Endodermal cell (in vitro differentiated cells): ENCODE measurements at regions not wholly inside any gene's neighbourhood (a gene's known extent, or its start where the extent isn't known, plus 50 kb on each side); places are given as distances from the start of the nearest gene placed in this dataset.

Experiments used
- DNase-seq: peaks from one replicate; pipeline ENCODE4 v3.0.0-alpha.2; 2017
- H3K27ac ChIP-seq: 2 replicates; pipeline ENCODE4 v1.5.1; 2013; ENCODE audit warnings: mild to moderate bottlenecking, low read depth, low read length, moderate library complexity
- H3K27me3 ChIP-seq: 2 replicates; pipeline ENCODE4 v1.6.1; 2013; ENCODE audit warnings: mild to moderate bottlenecking, low read length, moderate library complexity; ENCODE audit not compliant: insufficient read depth, control insufficient read depth, poor library complexity, severe bottlenecking
- H3K36me3 ChIP-seq: 2 replicates; pipeline ENCODE4 v1.7.0; 2013; ENCODE audit warnings: mild to moderate bottlenecking, low read length, moderate library complexity; ENCODE audit not compliant: control insufficient read depth, insufficient read depth
- H3K4me1 ChIP-seq: one replicate; pipeline ENCODE4 v1.7.0; 2013; ENCODE audit warnings: low read length; ENCODE audit not compliant: control insufficient read depth, insufficient read depth
- H3K4me3 ChIP-seq: 2 replicates; pipeline ENCODE4 v1.5.1; 2013; ENCODE audit warnings: mild to moderate bottlenecking, low read length, moderate library complexity
- H3K9ac ChIP-seq: 2 replicates; pipeline ENCODE4 v1.6.1; 2013; ENCODE audit warnings: mild to moderate bottlenecking, low read length, moderate library complexity; ENCODE audit not compliant: poor library complexity, severe bottlenecking; ENCODE audit errors: extremely low read depth
- H3K9me3 ChIP-seq: 2 replicates; pipeline ENCODE4 v1.6.1; 2013; ENCODE audit warnings: mild to moderate bottlenecking, low read length, moderate library complexity; ENCODE audit not compliant: control insufficient read depth
- H3K27ac Mint-ChIP-seq: 2 replicates; pipeline ENCODE4 v1.8.0; 2020; ENCODE audit warnings: mixed read lengths
- H3K27me3 Mint-ChIP-seq: 2 replicates; pipeline ENCODE4 v1.8.0; 2021; ENCODE audit warnings: mild to moderate bottlenecking, mixed read lengths; ENCODE audit not compliant: insufficient read depth
- H3K36me3 Mint-ChIP-seq: 2 replicates; pipeline ENCODE4 v1.8.0; 2020; ENCODE audit warnings: low read depth, mixed read lengths
- H3K4me1 Mint-ChIP-seq: 2 replicates; pipeline ENCODE4 v1.8.0; 2020; ENCODE audit warnings: mixed read lengths
- H3K4me3 Mint-ChIP-seq: 2 replicates; pipeline ENCODE4 v1.8.0; 2020; ENCODE audit warnings: mild to moderate bottlenecking, moderate library complexity, mixed read lengths
- H3K9me3 Mint-ChIP-seq: 2 replicates; pipeline ENCODE4 v1.8.0; 2020; ENCODE audit warnings: mild to moderate bottlenecking, mixed read lengths
- CTCF ChIP-seq: fragments of 200-600 bp; sonication (generic); conservative IDR thresholded peaks from 2 replicates; pipeline ENCODE4 v1.5.0; 2021; ENCODE audit warnings: antibody characterized with exemption, mild to moderate bottlenecking
- WGBS, 2 experiments: methylation state at CpG; one replicate each; pipeline versions ENCODE4 v1.1.5 to v1.1.7; 2013; ENCODE audit warnings: missing lambda C conversion rate in 2 of 2, mixed read lengths in 1 of 2; ENCODE audit not compliant: insufficient coverage in 1 of 2, insufficient read length in 1 of 2; 5-methylcytosine and 5-hydroxymethylcytosine counted together

- H3K27ac ChIP-seq, result no peak overlapping the region
- Mint-ChIP-seq H3K27ac (no peak overlapping the region), H3K9me3 (no peaks in the 10 kb centered on the region), H3K4me1 (peaks cover 2% of the 10 kb centered on the region), H3K36me3 (no peaks in the 10 kb centered on the region), H3K27me3 (peaks cover 42% of the 10 kb centered on the region), H3K4me3 (no peak overlapping the region)
- 88 to 90% methylated on average over 1 to 7 of the region's 7 CpGs for WGBS, 2 experiments
- no peak for DNase-seq
- no peak overlapping the region for H3K4me3 ChIP-seq
- H3K27me3 ChIP-seq, result peaks cover 22% of the 10 kb centered on the region
- H3K9me3 ChIP-seq, result no peaks in the 10 kb centered on the region
- no peaks in the 10 kb centered on the region for H3K36me3 ChIP-seq
- no peak for TF ChIP-seq CTCF
- H3K9ac ChIP-seq, result no peak overlapping the region
- H3K4me1 ChIP-seq, result no peaks in the 10 kb centered on the region
Measured at GRCh38 chr12:129964300-129964699, 60.5 kb upstream of the TMEM132D start.

GRCh38 chr12:129964826-129965457 lies 61.1 kb upstream of the TMEM132D start:
- no peaks in the 10 kb centered on the region for H3K9me3 Mint-ChIP-seq
- no peak overlapping the region for H3K27ac ChIP-seq
- H3K27me3 Mint-ChIP-seq, result peaks cover 44% of the 10 kb centered on the region
- no peak for DNase-seq
- peaks cover 2% of the 10 kb centered on the region for H3K4me1 Mint-ChIP-seq
- no peak for TF ChIP-seq CTCF
- H3K9me3 ChIP-seq, result no peaks in the 10 kb centered on the region
- peaks cover 22% of the 10 kb centered on the region for H3K27me3 ChIP-seq
- H3K4me1 ChIP-seq, result no peaks in the 10 kb centered on the region
- H3K4me3 ChIP-seq, result no peak overlapping the region
- no peaks in the 10 kb centered on the region for H3K36me3 ChIP-seq
- H3K27ac Mint-ChIP-seq, result no peak overlapping the region
- H3K9ac ChIP-seq, result no peak overlapping the region
- WGBS, 2 experiments, result 93 to 94% methylated on average over 3 to 5 of the region's 5 CpGs
- H3K4me3 Mint-ChIP-seq, result no peak overlapping the region
- H3K36me3 Mint-ChIP-seq, result no peaks in the 10 kb centered on the region

GRCh38 chr12:129966146-129966995 lies 62.5 kb upstream of the TMEM132D start:
- Mint-ChIP-seq H3K27me3 (peaks cover 37% of the 10 kb centered on the region), H3K9me3 (no peaks in the 10 kb centered on the region), H3K4me3 (no peak overlapping the region), H3K36me3 (no peaks in the 10 kb centered on the region), H3K27ac (no peak overlapping the region), H3K4me1 (peaks cover 2% of the 10 kb centered on the region)
- TF ChIP-seq CTCF, result no peak
- DNase-seq, result peak; percentile 71
- H3K4me3 ChIP-seq, result no peak overlapping the region
- WGBS, 2 experiments, result 34 to 58% methylated on average over 2 to 10 of the region's 10 CpGs
- peaks cover 17% of the 10 kb centered on the region for H3K27me3 ChIP-seq
- peak overlapping the region; percentile 71 for H3K27ac ChIP-seq
- no peaks in the 10 kb centered on the region for H3K36me3 ChIP-seq
- H3K9me3 ChIP-seq, result no peaks in the 10 kb centered on the region
- H3K9ac ChIP-seq, result no peak overlapping the region
- no peaks in the 10 kb centered on the region for H3K4me1 ChIP-seq
